ENCODE measurements at regions not wholly inside any gene's neighbourhood (a gene's known extent, or its start where the extent isn't known, plus 50 kb on each side); places are given as distances from the start of the nearest gene placed in this dataset.

- Histone ChIP-seq H3K9ac (no peak overlapping the region), H3F3A (ENCODE audit: insufficient read depth) (no peaks in the 10 kb centered on the region), H3K4me2 (ENCODE audit: unreplicated experiment) (no peak overlapping the region), H3K9me3 (ENCODE audit: low read depth) (no peaks in the 10 kb centered on the region), H3K27ac (no peak overlapping the region), H3K9me2 (ENCODE audit: insufficient read depth) (no peaks in the 10 kb centered on the region), H3K36me3 (ENCODE audit: low read depth) (no peaks in the 10 kb centered on the region), H2AFZ (no peak overlapping the region), H3K79me2 (ENCODE audit: insufficient read depth) (no peaks in the 10 kb centered on the region), H3K27me3 (replicated peaks; ENCODE audit: insufficient read depth) (no peaks in the 10 kb centered on the region), H3K4me1 (ENCODE audit: insufficient read depth) (no peaks in the 10 kb centered on the region), H4K20me1 (ENCODE audit: insufficient read depth) (no peaks in the 10 kb centered on the region), H3K4me3 (no peak overlapping the region)
- WGBS, 2 experiments (ENCODE audit: low coverage in 1 of 2, low lambda C conversion rate in 2 of 2, missing lambda C conversion rate in 2 of 2), result 30 to 31% methylated on average over 2 of the region's 2 CpGs
- in situ Hi-C loops (cut with MboI), result no loop called here
- TF ChIP-seq EZH2phosphoT487 (IDR thresholded peaks at IDR 0.05; ENCODE audit: insufficient read depth, low read depth) (no peak), EZH2 (IDR thresholded peaks at IDR 0.05; ENCODE audit: insufficient read depth, poor library complexity, severe bottlenecking) (no peak)
- DNase-seq, result no peak
Measured at GRCh38 chr6:49038294-49038822, 424.7 kb downstream of the MMUT start.

- Histone ChIP-seq H3K4me2 (ENCODE audit: unreplicated experiment) (no peak overlapping the region), H2AFZ (no peak overlapping the region), H3K9me3 (ENCODE audit: low read depth) (no peaks in the 10 kb centered on the region), H3F3A (ENCODE audit: insufficient read depth) (no peaks in the 10 kb centered on the region), H3K9ac (no peak overlapping the region), H3K4me1 (ENCODE audit: insufficient read depth) (no peaks in the 10 kb centered on the region), H3K79me2 (ENCODE audit: insufficient read depth) (no peaks in the 10 kb centered on the region), H3K27ac (no peak overlapping the region), H3K36me3 (ENCODE audit: low read depth) (no peaks in the 10 kb centered on the region), H4K20me1 (ENCODE audit: insufficient read depth) (no peaks in the 10 kb centered on the region), H3K9me2 (ENCODE audit: insufficient read depth) (no peaks in the 10 kb centered on the region), H3K4me3 (no peak overlapping the region), H3K27me3 (replicated peaks; ENCODE audit: insufficient read depth) (no peaks in the 10 kb centered on the region)
- DNase-seq, result no peak
- in situ Hi-C loops (cut with MboI), result no loop called here
- TF ChIP-seq EZH2phosphoT487 (IDR thresholded peaks at IDR 0.05; ENCODE audit: insufficient read depth, low read depth) (no peak), EZH2 (IDR thresholded peaks at IDR 0.05; ENCODE audit: insufficient read depth, poor library complexity, severe bottlenecking) (no peak)
- WGBS, 2 experiments (ENCODE audit: low coverage in 1 of 2, low lambda C conversion rate in 2 of 2, missing lambda C conversion rate in 2 of 2), result 25 to 31% methylated on average over 1 of the region's 1 CpG
Measured at GRCh38 chr6:49030251-49031020, 432.6 kb downstream of the MMUT start.

GRCh38 chr6:49027644-49028043 is 435.4 kb downstream of the MMUT start:
- 12 to 19% methylated on average over 2 of the region's 2 CpGs for WGBS, 2 experiments (ENCODE audit: low coverage in 1 of 2, low lambda C conversion rate in 2 of 2, missing lambda C conversion rate in 2 of 2)
- Histone ChIP-seq H3K9ac (no peak overlapping the region), H2AFZ (no peak overlapping the region), H3K9me3 (ENCODE audit: low read depth) (no peaks in the 10 kb centered on the region), H3K27ac (no peak overlapping the region), H4K20me1 (ENCODE audit: insufficient read depth) (no peaks in the 10 kb centered on the region), H3K9me2 (ENCODE audit: insufficient read depth) (no peaks in the 10 kb centered on the region), H3K4me1 (ENCODE audit: insufficient read depth) (no peaks in the 10 kb centered on the region), H3K4me3 (no peak overlapping the region), H3K4me2 (ENCODE audit: unreplicated experiment) (no peak overlapping the region), H3F3A (ENCODE audit: insufficient read depth) (no peaks in the 10 kb centered on the region), H3K36me3 (ENCODE audit: low read depth) (no peaks in the 10 kb centered on the region), H3K79me2 (ENCODE audit: insufficient read depth) (no peaks in the 10 kb centered on the region), H3K27me3 (replicated peaks; ENCODE audit: insufficient read depth) (no peaks in the 10 kb centered on the region)
- in situ Hi-C loops (cut with MboI), result no loop called here
- DNase-seq, result no peak
- TF ChIP-seq EZH2 (IDR thresholded peaks at IDR 0.05; ENCODE audit: insufficient read depth, poor library complexity, severe bottlenecking) (no peak), EZH2phosphoT487 (IDR thresholded peaks at IDR 0.05; ENCODE audit: insufficient read depth, low read depth) (no peak)

- in situ Hi-C loops (cut with MboI), result no loop called here
- WGBS, 2 experiments (ENCODE audit: low coverage in 1 of 2, low lambda C conversion rate in 2 of 2, missing lambda C conversion rate in 2 of 2), result 2 to 10% methylated on average over 2 of the region's 2 CpGs
- H3K4me1 ChIP-seq (ENCODE audit: insufficient read depth), result no peaks in the 10 kb centered on the region
Measured at GRCh38 chr6:49025273-49026240, 437.5 kb downstream of the MMUT start.

More at GRCh38 chr6:49025273-49026240, 437.5 kb downstream of the MMUT start:
- Histone ChIP-seq H3K27me3 (replicated peaks; ENCODE audit: insufficient read depth) (no peaks in the 10 kb centered on the region), H3K4me3 (no peak overlapping the region), H3K9ac (no peak overlapping the region), H3K79me2 (ENCODE audit: insufficient read depth) (no peaks in the 10 kb centered on the region), H2AFZ (no peak overlapping the region), H4K20me1 (ENCODE audit: insufficient read depth) (no peaks in the 10 kb centered on the region), H3K9me2 (ENCODE audit: insufficient read depth) (no peaks in the 10 kb centered on the region), H3K36me3 (ENCODE audit: low read depth) (no peaks in the 10 kb centered on the region), H3K9me3 (ENCODE audit: low read depth) (no peaks in the 10 kb centered on the region), H3K27ac (no peak overlapping the region), H3F3A (ENCODE audit: insufficient read depth) (no peaks in the 10 kb centered on the region), H3K4me2 (ENCODE audit: unreplicated experiment) (no peak overlapping the region)
- TF ChIP-seq EZH2phosphoT487 (IDR thresholded peaks at IDR 0.05; ENCODE audit: insufficient read depth, low read depth) (no peak), EZH2 (IDR thresholded peaks at IDR 0.05; ENCODE audit: insufficient read depth, poor library complexity, severe bottlenecking) (no peak)
- DNase-seq, result no peak

Data from GM23248 (cell line).